GM18507 (cell line): ENCODE measurements at regions not wholly inside any gene's neighbourhood (a gene's known extent, or its start where the extent isn't known, plus 50 kb on each side); places are given as distances from the start of the nearest gene placed in this dataset.

ENCODE experiments used
- DNase-seq: peaks from one replicate; pipeline ENCODE4 v3.0.0; 2011; ENCODE audit warnings: low read depth; ENCODE audit not compliant: insufficient read length; ENCODE audit errors: extremely low spot score
- FAIRE-seq: peaks from 2 replicates; lab custom pipeline; 2011; peaks lifted over from hg19 to GRCh38; lab: Jason Lieb, UNC

- DNase-seq (no peak), FAIRE-seq (no peak)
These were observed 462.0 kb upstream of the SPRY2 start for GRCh38 chr13:80802946-80803345.

GRCh38 chr13:80798576-80799133 is 457.7 kb upstream of the SPRY2 start:
- DNase-seq (no peak), FAIRE-seq (no peak)

- FAIRE-seq: no peak
These were observed 446.7 kb upstream of the SPRY2 start for GRCh38 chr13:80787604-80788003.

GRCh38 chr13:80783926-80784565 is 443.1 kb upstream of the SPRY2 start:
- FAIRE-seq (no peak), DNase-seq (no peak)

More at GRCh38 chr13:80787604-80788003, 446.7 kb upstream of the SPRY2 start:
- no peak for DNase-seq

GRCh38 chr13:80782441-80782840 is 441.5 kb upstream of the SPRY2 start:
- FAIRE-seq: no peak
- DNase-seq: no peak

GRCh38 chr13:80778297-80778696 is 437.4 kb upstream of the SPRY2 start:
- DNase-seq: no peak
- no peak for FAIRE-seq

- FAIRE-seq: no peak
- no peak for DNase-seq
These were observed 416.8 kb upstream of the SPRY2 start for GRCh38 chr13:80757694-80758093.

GRCh38 chr13:80755910-80756309 is 415.0 kb upstream of the SPRY2 start:
- FAIRE-seq (no peak), DNase-seq (no peak)

- DNase-seq: no peak
- FAIRE-seq: no peak
These were observed 413.5 kb upstream of the SPRY2 start for GRCh38 chr13:80754441-80754840.

- DNase-seq (no peak), FAIRE-seq (no peak)
These were observed 412.9 kb upstream of the SPRY2 start for GRCh38 chr13:80753866-80754265.

GRCh38 chr13:80751854-80752253 is 410.9 kb upstream of the SPRY2 start:
- FAIRE-seq (no peak), DNase-seq (no peak)

- DNase-seq: no peak
These were observed 403.4 kb upstream of the SPRY2 start for GRCh38 chr13:80744147-80744914.

GRCh38 chr13:80742033-80742432 is 401.1 kb upstream of the SPRY2 start:
- no peak for DNase-seq

More at GRCh38 chr13:80744147-80744914, 403.4 kb upstream of the SPRY2 start:
- no peak for FAIRE-seq

GRCh38 chr13:80740071-80740470 is 399.1 kb upstream of the SPRY2 start:
- no peak for DNase-seq
- FAIRE-seq: no peak

More at GRCh38 chr13:80742033-80742432, 401.1 kb upstream of the SPRY2 start:
- FAIRE-seq: no peak

GRCh38 chr13:80737513-80737912 is 396.6 kb upstream of the SPRY2 start:
- DNase-seq: no peak
- FAIRE-seq: no peak

- no peak for FAIRE-seq
These were observed 386.5 kb upstream of the SPRY2 start for GRCh38 chr13:80727321-80727975.

GRCh38 chr13:80726868-80727267 is 385.9 kb upstream of the SPRY2 start:
- DNase-seq (no peak), FAIRE-seq (no peak)

More at GRCh38 chr13:80727321-80727975, 386.5 kb upstream of the SPRY2 start:
- DNase-seq: no peak

- no peak for DNase-seq
- no peak for FAIRE-seq
These were observed 380.8 kb upstream of the SPRY2 start for GRCh38 chr13:80721689-80722088.

- FAIRE-seq (no peak), DNase-seq (no peak)
These were observed 378.0 kb upstream of the SPRY2 start for GRCh38 chr13:80718970-80719369.

- no peak for FAIRE-seq
- DNase-seq: no peak
These were observed 376.9 kb upstream of the SPRY2 start for GRCh38 chr13:80717776-80718175.
